ENCODE measurements at regions not wholly inside any gene's neighbourhood (a gene's known extent, or its start where the extent isn't known, plus 50 kb on each side); places are given as distances from the start of the nearest gene placed in this dataset.
A peak's percentile ranks its signal among the peaks of the same experiment; 100 is the strongest.

DNA sequence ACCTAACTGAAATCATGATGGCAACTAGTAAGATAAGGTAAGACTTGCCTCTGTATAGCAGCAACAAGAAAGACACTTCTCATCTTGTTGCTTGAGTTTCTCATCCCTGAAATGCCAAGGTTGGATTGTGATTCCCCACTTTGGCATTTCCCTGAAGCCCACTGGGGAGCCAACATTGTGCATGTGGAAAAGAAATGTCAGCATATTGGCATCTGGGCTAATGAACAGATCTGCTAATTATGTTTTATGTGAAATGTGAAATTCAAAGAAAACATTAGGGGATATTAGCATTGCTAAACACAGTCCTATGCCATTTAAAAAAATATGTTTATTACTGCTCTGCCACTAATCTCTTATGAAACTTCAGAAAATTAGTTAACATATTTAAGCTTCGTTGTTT lies 126.3 kb upstream of the PCSK2 start:
- no peak for DNase-seq

DNA sequence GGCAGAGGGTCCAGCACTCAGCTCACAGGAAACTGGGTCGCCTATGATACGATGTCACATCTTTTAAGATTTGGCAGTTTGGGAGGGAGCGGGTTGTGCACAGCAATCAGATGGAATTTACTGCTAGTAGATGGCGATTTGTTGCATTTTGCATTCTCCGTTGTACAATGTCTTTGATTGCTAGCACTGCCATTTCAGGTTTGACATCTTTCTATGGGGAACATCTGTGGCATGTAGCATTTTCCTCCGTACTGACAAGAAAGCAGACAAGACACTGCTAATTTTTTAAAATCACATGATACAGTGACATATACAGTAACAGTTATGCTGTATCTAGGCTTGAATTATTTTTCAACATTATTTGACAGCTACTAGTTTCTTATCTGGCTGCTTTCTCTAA lies 119.7 kb upstream of the PCSK2 start:
- peak in 2 of 58 donors; percentile 1 to 2 for DNase-seq

DNA sequence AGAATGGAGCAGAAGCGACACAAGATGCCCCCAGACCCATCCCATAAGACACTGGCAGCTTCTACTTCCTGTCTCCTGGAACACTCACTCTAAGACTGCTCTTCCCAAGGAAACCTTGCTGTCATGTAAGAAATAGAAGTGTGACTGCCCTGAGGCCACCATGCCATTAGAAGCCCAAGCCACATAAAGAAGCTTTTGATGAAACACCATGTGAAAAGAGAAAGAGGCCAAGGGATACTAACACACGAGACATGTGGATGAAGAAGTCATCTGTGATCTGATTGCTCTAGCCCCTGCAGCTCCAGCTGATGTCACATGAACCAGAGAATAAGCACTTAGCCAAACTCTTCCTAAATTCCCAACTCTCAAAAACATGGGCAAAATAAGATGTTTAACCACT lies 117.9 kb upstream of the PCSK2 start:
- no peak for DNase-seq

DNA sequence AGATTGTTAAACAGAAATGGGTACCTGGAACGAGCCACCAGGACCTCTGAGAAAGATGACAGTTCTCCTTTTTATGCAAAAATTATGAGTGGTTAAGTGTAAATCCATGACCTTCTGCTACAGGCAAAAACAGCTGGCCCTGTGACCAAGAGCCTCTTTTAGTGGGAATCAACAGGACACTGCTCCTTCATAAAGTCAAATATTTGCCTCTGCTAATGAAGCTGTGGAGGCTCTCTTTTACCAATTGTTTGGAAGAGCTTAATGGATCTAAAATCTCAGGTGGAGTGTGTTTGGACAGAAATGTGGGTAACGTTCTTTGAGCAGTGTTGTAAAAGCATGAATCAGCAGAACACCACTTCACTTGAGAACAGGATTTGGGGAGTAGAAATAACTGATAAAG lies 117.5 kb upstream of the PCSK2 start:
- no peak for DNase-seq

DNA sequence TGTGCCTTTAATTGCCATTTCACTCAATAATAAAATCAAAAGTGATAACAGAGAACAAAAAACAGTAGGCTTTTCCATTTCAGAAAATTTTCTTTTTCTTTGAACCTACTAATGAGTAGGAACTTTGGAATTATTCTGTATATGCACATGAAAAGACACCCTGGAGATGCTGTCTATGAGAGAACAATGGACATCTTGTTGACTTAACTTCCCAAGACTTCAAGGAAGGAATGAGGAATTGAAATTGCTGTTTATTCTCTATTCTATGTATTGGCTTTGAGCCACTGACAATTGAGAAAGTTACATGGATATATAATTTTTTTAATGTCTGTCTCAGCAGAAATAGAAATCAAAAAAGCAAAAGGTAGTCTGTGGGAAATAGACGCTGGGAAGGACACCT lies 98.6 kb upstream of the PCSK2 start:
- no peak for DNase-seq

DNA sequence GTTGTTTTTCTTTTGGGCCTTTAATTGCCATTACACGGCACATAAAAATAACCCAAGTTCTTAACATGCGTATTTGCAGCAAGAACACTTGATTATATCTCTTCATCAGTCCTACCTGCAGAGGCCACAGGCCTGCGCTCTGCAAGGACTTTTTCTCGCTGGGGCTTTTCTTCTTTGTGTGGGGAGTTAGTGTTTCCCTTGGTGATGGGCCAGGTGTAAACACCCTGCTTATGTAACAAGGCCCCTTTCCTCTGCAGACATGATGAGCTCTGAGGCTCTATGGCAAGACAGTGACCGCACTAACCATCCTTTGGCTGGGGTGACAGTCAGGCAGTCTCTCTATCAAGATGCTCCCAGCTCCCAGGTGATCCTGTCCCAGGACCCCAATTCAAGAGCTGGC lies 97.8 kb upstream of the PCSK2 start:
- no peak for DNase-seq

DNA sequence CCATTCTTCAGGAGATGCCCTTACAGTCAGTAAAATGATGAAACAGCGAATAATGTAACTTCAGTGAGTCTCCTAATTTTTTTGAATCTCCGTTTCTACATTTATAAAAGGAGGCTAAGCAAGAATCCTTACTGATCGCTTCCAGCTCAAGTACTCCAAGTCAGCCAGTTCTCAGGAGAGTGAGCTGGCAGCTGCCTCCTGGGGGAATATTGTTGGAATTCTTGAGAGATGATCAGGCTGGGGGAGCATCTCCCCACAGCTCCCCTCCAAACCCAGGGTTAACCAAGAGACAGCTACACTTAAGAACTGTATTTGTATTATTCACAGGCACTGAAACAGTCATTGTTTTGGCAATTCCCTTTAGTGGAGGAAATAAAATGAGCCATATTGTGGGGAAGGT lies 89.1 kb upstream of the PCSK2 start:
- peak in 1 of 58 donors; percentile 8 for DNase-seq

DNA sequence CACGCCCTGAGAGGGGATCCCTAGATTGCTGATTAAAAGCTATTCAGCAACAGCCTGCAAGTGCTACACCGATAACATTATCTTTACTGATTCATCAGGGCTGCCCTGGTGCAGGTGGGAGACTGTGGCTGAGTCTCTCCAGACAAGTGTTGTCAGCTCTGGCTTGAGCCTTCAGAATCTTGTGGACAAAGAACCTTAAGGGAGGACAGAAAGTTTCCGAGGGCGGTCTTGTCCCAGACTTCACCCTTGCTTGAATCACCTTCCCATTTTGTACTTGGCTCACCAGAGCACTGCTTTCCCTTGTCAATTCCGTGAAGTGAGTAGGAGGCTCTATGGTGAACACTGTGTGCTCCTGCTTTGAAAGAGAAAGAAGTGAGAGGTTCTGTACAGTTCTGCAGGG lies 88.6 kb upstream of the PCSK2 start:
- peak in 27 of 58 donors; percentile 2 to 79 (median 20) for DNase-seq

DNA sequence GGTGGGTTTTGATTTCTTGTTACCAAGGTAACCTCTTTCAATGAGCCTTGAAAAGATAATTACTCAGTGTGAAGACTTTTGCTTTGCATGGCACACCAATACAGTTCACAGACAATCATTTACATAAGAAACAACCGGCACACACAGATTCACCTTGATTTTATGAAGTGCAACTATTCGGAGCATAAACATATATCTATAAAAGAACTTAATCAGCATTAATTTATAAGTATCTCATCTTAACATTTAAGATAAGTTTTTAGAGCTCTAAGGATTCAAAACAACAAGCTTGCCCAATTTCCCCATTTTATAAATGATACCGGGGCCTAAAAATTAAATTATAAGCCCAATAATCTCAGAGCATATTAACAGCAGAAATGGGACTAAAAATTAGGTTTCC lies 85.9 kb upstream of the PCSK2 start:
- no peak for DNase-seq

DNA sequence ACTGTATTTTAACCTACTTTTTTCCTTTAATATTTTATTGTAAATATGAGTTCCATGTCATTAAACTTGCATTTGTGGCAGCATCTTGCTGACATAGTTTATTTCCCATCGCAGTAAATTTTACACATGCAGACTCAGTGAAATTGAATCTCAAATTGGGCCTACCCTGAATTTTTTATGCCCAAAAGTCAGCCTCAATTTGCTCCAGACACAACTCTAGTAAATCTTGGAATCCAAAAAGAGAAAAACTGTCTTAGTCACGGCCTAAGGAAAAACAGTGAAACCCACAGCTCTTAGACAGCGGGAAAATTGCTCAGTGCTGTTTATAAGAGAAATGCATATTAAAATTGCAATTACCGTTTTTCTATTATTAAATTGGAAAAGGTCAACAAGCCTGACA lies 85.3 kb upstream of the PCSK2 start:
- no peak for DNase-seq

DNA sequence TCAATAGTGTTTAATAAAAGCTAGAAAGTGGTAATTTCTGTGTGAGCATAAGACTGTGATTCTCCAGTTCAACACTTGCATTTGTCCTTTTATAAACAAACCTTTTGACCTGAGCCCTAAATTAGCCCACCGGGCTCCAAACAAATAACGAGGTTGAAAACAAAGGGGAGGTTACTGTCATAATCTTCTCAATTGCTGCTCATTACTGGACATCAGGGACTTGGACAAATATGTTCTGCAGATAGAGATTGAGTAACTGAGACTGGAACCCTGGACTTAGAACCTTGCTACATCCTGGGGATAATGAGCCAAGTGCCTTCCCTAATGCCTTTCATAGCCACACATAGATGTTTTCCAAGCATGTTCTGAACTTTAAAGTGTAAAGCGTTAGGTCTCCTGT lies 84.2 kb upstream of the PCSK2 start:
- no peak for DNase-seq

DNA sequence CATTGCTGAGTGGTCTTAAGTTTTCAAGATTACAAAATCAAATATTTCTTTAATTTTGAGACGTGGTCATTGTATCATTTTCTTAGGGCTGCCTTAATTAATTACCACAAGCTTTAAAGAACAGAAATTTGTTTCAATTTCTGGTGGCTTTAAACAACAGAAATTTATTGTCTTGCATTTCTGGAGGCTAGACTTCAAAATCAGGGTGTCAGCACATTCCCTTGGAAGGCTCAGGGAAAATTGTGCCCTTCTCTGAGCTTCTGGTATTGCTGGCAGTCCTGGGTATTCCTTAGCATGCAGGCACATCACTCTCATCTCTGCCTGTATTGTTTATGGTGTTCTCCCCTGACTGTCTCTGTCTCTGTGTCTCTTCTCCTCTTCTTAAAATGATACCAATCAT lies 76.0 kb upstream of the PCSK2 start:
- no peak for DNase-seq

DNA sequence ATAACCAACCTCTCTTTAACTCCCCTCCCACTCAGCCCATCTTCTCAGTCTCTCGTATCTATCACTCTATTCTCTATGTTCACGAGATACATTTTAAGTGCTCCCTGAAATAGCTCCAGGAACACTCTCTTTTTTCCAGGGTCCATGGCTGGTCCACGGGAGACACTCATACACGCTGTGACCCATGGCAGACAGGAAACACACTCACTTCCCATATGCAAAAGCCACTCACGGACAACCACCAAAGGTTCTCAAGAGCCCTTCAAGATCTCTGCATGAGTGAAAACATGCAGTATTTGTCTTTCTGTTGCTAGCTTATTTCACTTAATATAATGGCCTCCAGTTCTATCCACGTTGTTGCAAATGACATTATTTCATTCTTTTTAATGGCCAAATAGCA lies 71.4 kb upstream of the PCSK2 start:
- DNase-seq: no peak

DNA sequence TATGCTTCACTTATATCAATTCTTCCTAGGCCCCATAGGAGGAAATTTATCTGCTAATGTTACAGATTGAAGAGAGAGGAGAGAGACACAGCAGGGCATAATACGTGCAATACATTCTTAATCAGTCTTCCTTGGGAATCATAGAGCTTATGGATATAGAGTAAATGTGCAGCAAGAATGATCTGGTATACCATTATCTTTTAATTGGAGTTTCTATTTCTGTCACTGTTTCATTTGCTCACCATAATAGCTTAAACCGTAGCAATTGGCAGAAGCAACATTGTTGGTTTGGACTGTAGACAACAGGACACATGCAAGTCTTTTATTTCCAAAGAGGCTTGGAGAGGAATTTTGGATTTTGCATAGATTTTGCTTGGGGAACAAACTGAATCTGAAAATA lies 68.1 kb upstream of the PCSK2 start:
- DNase-seq: no peak

DNA sequence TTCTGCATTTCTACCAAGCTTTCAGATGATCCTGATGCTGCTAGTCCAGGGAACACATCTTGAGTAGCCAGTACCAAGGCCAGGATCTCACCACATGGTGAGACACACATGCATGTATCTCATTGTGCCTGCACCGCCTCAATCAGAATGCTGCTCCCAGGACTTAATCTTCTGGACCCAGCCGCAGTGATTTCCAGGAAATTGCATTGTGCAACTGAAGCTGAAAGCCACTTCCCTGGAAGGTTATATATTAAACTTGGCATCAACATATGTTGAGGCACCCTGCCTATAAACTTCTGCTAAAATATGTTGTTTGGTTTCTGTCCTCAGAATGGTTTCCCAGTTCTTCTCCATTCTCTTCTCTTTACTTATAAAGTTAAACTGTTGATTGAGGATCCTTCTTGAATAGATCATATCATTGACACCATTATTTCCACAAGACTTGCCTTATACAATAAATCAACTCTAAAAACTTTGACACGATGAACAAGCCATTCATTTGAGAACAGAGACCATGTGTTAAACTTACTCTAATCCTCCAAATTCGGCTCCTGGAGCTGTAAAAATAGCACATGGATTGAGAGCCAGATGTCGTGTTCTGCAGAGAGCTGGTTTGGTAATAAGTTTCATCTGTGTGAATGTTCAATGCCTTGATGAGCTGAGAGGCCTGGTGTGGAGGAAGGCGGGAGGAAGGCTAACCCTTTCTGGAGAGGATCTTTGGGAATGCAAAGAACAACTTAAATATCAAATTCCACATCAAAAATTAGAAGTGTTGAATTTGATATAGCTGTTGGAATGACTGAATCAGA lies 65.0 kb upstream of the PCSK2 start:
- peak in 7 of 58 donors; percentile 1 to 37 (median 12) for DNase-seq

DNA sequence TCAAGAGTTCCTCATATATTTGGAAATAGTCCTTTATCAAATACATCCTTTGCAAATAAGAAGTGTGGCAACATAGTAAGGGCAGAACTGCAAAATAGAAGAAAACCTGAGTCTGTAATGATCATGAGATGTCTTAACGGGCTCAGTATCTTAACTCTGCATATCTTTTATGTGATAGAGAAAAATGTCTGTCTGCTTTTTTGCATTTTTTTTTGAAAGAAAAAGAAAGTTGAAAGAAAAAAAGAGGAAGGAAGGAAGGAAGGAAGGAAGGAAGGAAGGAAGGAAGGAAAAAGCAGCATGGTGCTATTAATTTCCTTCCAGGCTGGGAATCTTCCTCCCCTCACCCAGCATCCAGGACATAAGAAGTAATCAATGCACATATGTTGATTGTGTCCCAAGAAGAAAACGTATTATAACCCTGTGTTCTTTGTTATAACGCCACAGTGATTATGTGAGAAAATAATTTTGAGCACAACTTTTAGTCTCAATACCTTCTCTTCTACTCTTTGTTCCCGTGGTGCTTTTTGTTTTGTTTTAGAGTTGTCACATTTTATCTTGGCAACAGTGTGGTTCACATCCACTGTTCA lies 58.7 kb upstream of the PCSK2 start:
- no peak for DNase-seq

DNA sequence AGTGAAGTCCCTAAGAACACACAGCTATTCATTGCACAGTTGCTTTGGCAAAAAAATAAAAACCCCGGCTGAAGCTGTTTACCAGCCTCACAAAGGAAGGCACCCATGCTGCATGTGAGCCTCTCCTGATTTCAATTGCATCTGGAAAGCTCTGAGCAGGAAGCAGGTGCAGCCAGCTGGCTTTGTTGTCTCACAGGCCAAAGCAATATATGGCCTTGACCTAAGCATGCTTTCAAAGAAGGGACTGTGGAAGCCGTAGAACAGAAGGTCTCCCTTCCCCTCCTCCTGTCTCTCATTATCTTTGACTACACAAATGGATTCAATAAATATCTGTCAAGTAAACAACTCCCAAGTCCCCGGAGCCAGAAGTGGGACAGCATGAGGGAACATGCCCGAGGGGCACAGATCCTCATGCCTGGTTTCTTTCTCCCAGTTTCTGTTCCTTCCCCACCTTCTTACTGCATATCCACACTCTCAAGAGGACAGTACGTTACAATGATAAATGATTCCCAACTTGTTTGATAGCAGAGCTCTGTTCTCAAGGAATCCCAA lies 57.2 kb upstream of the PCSK2 start:
- peak in 3 of 58 donors; percentile 3 to 9 (median 4) for DNase-seq

DNA sequence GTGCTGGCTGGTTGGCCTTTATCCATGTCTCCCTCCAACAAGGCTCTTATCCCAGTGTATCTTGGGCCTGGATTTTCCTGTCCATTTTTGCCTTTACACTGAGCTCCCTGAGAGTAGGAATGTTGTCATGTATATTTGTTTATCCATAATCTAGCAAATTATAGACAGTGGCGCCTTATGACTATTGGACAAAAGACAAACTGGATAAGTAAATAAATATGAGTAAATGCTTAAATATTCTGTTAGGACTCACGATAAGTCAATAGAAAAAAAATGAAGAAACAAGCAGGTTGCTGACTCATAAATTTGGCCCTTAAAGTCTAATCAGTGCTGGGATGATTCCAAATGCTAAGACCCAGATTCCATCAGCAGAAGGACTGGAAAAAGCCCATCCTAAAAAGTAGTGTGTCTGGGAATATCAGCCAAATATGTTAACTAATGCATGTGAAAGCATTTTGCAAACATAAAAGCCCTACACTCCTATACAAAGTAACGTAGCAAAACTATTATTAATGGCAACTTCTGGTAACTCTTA lies 55.0 kb upstream of the PCSK2 start:
- DNase-seq: no peak

DNA sequence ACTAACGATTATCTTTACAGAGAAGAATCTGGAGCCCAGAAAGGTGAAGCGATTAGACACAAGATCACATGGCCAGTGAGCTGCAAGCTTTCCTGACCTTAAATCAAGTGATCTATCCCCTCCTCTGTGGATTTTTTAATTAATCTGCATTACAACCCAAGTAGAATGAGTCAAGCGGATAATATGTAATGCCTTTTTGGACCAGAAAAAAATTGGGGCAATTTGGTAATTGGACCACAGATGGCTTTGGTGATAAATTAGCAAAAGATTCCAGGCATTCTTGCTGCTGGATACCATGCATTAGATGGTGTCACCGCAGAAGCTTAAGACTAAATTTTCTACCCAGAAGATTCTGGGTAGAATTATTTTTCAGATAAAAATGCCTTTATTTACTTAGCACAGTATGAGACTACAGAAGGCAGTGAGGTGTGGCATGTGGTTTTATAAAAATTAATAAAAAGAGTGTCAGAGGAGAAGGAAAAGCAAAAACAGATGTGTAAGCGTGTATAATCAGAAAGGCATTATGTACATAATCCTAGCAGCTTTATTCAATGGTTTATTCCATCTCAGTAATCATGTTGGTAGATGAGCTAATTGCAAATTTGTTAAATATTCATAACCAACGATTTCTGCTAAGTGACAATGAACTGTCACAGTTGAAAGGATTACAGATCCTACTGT lies 53.9 kb upstream of the PCSK2 start:
- no peak for DNase-seq
